PC-3 (cell line): ENCODE measurements at regions not wholly inside any gene's neighbourhood (a gene's known extent, or its start where the extent isn't known, plus 50 kb on each side); places are given as distances from the start of the nearest gene placed in this dataset.

ENCODE experiments used
- CTCF ChIP-seq: fragments of 300-600 bp; sonication (generic); conservative IDR thresholded peaks from 2 replicates; pipeline ENCODE4 v1.5.1; 2017; ENCODE audit warnings: antibody characterized with exemption, low read depth, mild to moderate bottlenecking, low read length
- EZH2 ChIP-seq: fragments of 300-600 bp; sonication (generic); IDR thresholded peaks from one replicate; pipeline ENCODE4 v1.6.1; 2017; ENCODE audit warnings: antibody characterized with exemption, mild to moderate bottlenecking, low read length; ENCODE audit not compliant: unreplicated experiment

- TF ChIP-seq CTCF (no peak), EZH2 (no peak)
Observed at GRCh38 chr12:27183342-27183741, 60.7 kb upstream of the STK38L start.
